Right forelimb (tissue), 1 donor: ENCODE measurements at regions not wholly inside any gene's neighbourhood (a gene's known extent, or its start where the extent isn't known, plus 50 kb on each side); places are given as distances from the start of the nearest gene placed in this dataset.

Experiments used
- DNase-seq: peaks from one replicate; pipeline ENCODE4 v3.0.0-alpha.2; 2018

DNA sequence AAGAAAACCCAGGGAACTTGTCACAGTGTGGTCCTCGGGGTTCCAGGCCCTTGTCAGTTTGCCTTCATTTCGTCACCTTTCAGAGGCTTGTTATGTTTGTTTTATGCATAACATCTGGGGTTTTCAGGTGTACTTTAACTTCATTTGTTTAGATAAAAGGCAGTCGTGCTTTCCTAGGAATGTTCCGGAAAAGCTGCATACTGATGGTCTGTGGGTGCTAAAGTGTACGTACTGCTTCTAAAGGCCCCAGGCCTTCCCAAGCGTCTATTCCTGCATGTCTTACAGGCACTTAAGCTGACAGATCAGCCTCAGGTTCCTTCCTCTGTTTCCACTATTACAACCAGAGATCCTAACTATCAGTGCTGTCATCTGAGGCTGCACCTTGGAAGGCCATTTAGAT lies 95.6 kb upstream of the ANKH start:
- no peak for DNase-seq

GRCh38 chr5:14965815-14966214 lies 94.2 kb upstream of the ANKH start:
- DNase-seq, result no peak

- no peak for DNase-seq
Observed at GRCh38 chr5:14962604-14963003, 91.0 kb upstream of the ANKH start.

DNA sequence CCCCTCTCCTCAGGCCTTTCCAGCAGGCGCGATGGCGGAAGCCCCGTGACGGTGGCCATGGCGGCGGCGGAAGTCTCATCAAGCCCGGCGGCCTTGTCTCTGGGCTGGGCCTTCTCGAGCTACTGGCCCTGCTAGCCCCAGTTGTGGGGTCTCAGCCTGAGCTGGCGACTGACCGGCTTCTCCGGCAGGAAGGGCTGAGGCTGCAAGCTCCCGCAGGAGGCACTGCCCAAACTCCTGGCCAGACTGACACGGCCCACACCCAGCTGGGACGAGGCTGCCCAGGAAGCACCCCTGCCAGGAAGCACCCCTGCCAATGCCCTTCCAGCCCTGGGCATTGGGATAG lies 88.5 kb upstream of the ANKH start:
- DNase-seq, result no peak

- DNase-seq, result no peak
Observed at GRCh38 chr5:14959399-14960119, 88.0 kb upstream of the ANKH start.

- no peak for DNase-seq
Observed at GRCh38 chr5:14958188-14958587, 86.6 kb upstream of the ANKH start.

GRCh38 chr5:14956423-14957046 lies 85.0 kb upstream of the ANKH start:
- no peak for DNase-seq

DNA sequence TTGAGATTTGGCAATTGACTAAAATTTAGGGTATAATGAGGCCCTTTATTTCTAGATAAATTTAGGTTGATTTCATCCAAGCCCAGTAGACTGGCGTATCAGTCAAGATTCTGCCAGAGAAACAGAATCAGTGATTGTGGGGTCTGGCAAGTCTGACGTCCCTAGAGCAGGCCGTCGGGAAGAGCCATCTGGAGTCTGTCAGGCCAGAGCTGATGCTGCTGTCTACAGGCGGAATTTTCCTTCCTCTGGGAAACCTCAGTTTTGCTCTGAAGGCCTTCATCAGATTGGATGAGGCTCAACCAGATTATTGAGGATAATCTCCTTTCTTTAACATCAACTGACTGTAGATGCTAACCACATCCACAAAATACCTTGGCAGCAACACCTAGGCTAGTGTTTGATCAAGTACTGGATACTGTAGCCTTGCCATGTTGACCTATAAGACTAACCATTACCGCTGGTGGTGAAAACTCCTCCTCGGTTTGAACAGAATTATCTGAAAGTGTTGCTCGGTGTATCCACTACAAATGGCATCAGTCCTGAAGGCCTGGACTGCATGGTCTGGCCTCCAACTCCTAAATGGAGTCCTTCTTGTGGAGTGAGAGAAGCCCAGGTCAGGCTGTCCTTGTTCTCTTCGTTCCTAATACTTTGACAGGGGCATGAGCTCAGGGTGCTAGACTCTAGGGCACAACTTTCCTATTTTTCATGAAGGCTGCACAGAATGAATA lies 83.2 kb upstream of the ANKH start:
- no peak for DNase-seq

DNA sequence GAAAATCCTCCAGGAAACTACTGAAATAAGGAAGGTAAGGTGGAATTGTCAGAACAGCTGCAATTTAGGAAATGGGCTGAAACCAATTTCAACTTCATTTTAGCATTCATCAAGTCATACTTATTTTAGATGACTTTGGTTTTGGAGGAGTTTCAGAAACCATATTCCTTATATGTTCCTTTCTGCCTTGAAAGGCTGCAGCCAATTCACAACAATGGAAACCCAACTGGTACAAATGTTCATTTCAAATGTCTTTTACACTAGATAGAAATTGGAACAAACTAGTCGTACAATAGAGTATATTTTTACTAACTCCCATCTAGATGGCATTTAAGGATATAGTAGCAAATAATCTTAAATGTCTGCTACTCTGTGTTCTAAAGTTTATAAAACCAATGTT lies 82.6 kb upstream of the ANKH start:
- no peak for DNase-seq

- DNase-seq, result no peak
Observed at GRCh38 chr5:14953075-14953607, 81.6 kb upstream of the ANKH start.

DNA sequence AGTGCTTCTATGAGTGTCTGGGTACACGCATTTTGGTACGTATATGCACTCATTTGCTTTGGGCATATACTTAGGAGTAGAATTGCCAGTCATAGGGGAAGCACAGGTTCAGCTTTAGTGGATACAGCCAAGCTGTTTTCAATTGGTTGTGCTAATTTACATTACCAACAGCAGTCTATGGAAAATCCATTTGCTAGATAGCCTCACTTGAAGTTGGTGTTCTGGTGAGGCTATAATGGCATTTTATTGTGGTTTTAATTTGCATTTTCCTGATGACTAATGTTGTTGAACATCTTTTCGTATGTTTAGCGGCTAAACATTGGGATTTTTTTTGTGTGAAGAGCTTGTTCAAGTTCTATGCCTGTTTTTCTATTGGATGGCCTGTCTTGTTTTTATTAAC lies 76.8 kb upstream of the ANKH start:
- no peak for DNase-seq

GRCh38 chr5:14946815-14947620 lies 75.4 kb upstream of the ANKH start:
- DNase-seq, result no peak

GRCh38 chr5:14945450-14945849 lies 73.9 kb upstream of the ANKH start:
- no peak for DNase-seq

DNA sequence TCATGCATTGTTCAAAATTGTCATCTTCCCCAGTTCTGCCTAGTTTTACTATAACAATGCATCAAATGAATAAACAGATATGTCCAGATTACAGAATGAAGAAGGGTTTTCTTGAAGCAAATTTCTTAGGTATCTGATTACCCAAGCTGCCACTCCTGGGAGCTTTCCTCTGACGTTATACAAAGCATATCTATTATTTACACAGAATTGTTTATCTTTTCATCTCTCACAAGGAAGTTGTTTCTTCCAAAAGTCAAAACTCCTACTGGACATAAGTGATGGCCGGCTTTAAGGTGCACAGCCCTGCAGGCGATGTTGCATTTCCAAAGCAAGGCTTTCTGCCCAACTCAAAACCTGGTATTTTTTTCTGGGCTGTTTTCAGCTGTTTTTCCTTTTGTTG lies 73.4 kb upstream of the ANKH start:
- DNase-seq, result no peak

- no peak for DNase-seq
Observed at GRCh38 chr5:14944350-14944739, 72.8 kb upstream of the ANKH start.

DNA sequence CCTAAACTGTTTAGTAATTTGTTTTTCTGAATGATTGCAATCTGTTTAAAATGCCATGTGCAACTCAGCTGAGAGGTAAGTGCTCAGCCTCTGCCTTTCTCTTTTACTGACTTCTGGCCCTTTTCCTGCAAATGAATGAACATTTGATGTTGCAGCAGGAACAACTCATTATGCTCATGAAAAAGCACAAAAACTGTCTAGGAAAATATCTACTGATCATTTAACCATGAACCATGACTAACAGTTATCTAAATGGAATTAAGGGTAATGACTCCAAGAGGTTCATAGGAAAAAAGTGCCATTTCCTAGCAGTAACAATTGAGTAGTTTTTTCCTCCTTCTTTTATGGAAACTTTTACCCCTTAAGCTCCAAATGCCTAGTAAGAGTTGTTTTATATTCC lies 70.6 kb upstream of the ANKH start:
- no peak for DNase-seq

DNA sequence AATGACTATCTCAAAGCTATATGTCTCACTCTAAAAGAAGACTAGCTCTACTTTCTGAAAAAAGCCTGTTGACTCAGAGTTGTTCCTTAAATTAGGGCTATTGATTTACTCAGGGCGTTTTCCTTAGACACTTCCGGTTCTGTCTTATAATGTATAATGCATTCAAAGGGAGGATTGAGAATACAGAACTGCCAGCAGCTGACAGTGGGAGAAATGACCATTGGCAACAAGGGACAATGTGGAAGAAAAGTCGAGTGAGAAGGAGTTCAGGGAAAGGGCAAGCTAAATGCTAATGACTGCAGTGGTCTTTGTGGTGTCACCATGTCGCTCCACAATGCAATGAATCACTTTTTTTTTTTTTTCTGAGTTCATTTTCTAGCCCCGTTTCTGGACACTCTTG lies 65.7 kb upstream of the ANKH start:
- no peak for DNase-seq

- no peak for DNase-seq
Observed at GRCh38 chr5:14936588-14936987, 65.0 kb upstream of the ANKH start.

GRCh38 chr5:14935341-14935740 lies 63.8 kb upstream of the ANKH start:
- DNase-seq, result no peak

- DNase-seq, result no peak
Observed at GRCh38 chr5:14932902-14933469, 61.4 kb upstream of the ANKH start.

DNA sequence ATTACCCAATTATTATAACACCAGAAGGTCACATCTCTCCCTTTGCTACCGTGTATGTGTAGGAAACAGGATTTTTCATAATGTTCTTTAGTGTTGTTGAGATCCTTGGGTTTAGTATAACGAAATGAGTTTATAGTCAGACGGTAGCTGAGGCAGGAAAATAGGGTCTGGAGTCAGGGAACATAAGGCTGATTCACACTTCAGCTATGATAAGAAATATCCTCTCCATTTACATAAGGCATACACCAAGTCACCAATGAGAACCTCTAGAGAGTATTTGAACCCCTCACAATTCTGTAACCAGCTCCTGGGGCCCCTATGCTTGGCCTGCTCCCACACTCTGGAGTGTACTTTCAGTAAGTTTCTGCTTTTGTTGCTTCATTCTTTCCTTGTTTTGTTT lies 58.9 kb upstream of the ANKH start:
- no peak for DNase-seq

GRCh38 chr5:14929293-14930065 lies 57.9 kb upstream of the ANKH start:
- no peak for DNase-seq
